Prostate gland (tissue), 2 donors: ENCODE measurements at regions not wholly inside any gene's neighbourhood (a gene's known extent, or its start where the extent isn't known, plus 50 kb on each side); places are given as distances from the start of the nearest gene placed in this dataset.

Experiments used
- POLR2A ChIP-seq: fragments of 450-650 bp; IDR thresholded peaks from one replicate; pipeline ENCODE4 v1.6.1; 2016; ENCODE audit warnings: antibody characterized with exemption, mild to moderate bottlenecking
- POLR2AphosphoS5 ChIP-seq: sonication (generic); formaldehyde crosslinking; IDR thresholded peaks from one replicate; pipeline ENCODE4 v1.6.1; 2017; ENCODE audit warnings: antibody characterized with exemption
- TF ChIP-seq, protein P1 (sequence below), 4 experiments: fragments of 200-600 bp in 2 of 4; fragments of 450-650 bp in 2 of 4; sonication (generic) in 2 of 4; IDR thresholded peaks; 1 replicate in 3 of 4; 2 replicates in 1 of 4; pipeline ENCODE4 v1.5.1; 2016 to 2019; ENCODE audit warnings: antibody characterized with exemption in 4 of 4, mild to moderate bottlenecking in 2 of 4, moderate library complexity in 2 of 4

GRCh38 chr1:29565490-29565889 lies 329.2 kb downstream of the PTPRU start:
- no peak for TF ChIP-seq POLR2A
- TF ChIP-seq POLR2AphosphoS5, result no peak
- TF ChIP-seq, protein P1, sequence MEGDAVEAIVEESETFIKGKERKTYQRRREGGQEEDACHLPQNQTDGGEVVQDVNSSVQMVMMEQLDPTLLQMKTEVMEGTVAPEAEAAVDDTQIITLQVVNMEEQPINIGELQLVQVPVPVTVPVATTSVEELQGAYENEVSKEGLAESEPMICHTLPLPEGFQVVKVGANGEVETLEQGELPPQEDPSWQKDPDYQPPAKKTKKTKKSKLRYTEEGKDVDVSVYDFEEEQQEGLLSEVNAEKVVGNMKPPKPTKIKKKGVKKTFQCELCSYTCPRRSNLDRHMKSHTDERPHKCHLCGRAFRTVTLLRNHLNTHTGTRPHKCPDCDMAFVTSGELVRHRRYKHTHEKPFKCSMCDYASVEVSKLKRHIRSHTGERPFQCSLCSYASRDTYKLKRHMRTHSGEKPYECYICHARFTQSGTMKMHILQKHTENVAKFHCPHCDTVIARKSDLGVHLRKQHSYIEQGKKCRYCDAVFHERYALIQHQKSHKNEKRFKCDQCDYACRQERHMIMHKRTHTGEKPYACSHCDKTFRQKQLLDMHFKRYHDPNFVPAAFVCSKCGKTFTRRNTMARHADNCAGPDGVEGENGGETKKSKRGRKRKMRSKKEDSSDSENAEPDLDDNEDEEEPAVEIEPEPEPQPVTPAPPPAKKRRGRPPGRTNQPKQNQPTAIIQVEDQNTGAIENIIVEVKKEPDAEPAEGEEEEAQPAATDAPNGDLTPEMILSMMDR (IDR thresholded peaks at IDR 0.05), result no peak
